GM23338 (cell line): ENCODE measurements at regions not wholly inside any gene's neighbourhood (a gene's known extent, or its start where the extent isn't known, plus 50 kb on each side); places are given as distances from the start of the nearest gene placed in this dataset.
A peak's percentile ranks its signal among the peaks of the same experiment; 100 is the strongest.

ENCODE experiments used
- ATAC-seq: fragments of 200-7000 bp; cut with Tn5 transposase; 3 replicates; pipeline ENCODE4 v1.9.1; 2020
- DNase-seq: peaks from one replicate; pipeline ENCODE4 v3.0.0-alpha.2; 2015; ENCODE audit warnings: low spot score
- H2AFZ ChIP-seq: fragments of 200-600 bp; sonication (generic); 2 replicates; pipeline ENCODE4 v1.8.0; 2016; ENCODE audit warnings: antibody characterized with exemption, mild to moderate bottlenecking, moderate library complexity
- H3F3A ChIP-seq: fragments of 200-600 bp; sonication (generic); replicated peaks from 2 replicates; pipeline ENCODE4 v1.8.0; 2017; ENCODE audit warnings: antibody characterized with exemption, mixed run types, low read depth
- H3K27ac ChIP-seq: fragments of 200-600 bp; sonication (generic); 2 replicates; pipeline ENCODE4 v1.6.1; 2016; ENCODE audit warnings: low read depth
- H3K27me3 ChIP-seq: fragments of 200-600 bp; sonication (generic); 2 replicates; pipeline ENCODE4 v1.8.0; 2016; ENCODE audit warnings: mild to moderate bottlenecking, mixed run types, moderate library complexity; ENCODE audit not compliant: insufficient read depth
- H3K36me3 ChIP-seq: fragments of 200-600 bp; sonication (generic); 2 replicates; pipeline ENCODE4 v1.8.0; 2016; ENCODE audit warnings: mild to moderate bottlenecking; ENCODE audit not compliant: insufficient read depth
- H3K4me1 ChIP-seq: fragments of 200-600 bp; sonication (generic); 2 replicates; pipeline ENCODE4 v1.8.0; 2016; ENCODE audit warnings: mild to moderate bottlenecking, moderate library complexity; ENCODE audit not compliant: insufficient read depth
- H3K4me2 ChIP-seq: fragments of 200-600 bp; sonication (generic); 2 replicates; pipeline ENCODE4 v1.7.1; 2017; ENCODE audit warnings: mixed run types
- H3K4me3 ChIP-seq: fragments of 200-600 bp; sonication (generic); 2 replicates; pipeline ENCODE4 v1.6.1; 2016; ENCODE audit warnings: mixed run types
- H3K79me2 ChIP-seq: fragments of 200-600 bp; sonication (generic); replicated peaks from 2 replicates; pipeline ENCODE4 v1.8.0; 2017; ENCODE audit warnings: mild to moderate bottlenecking; ENCODE audit not compliant: insufficient read depth
- H3K9me2 ChIP-seq: fragments of 200-600 bp; sonication (generic); 2 replicates; pipeline ENCODE4 v1.8.0; 2017; ENCODE audit not compliant: insufficient read depth
- H4K20me1 ChIP-seq: fragments of 200-600 bp; sonication (generic); replicated peaks from 2 replicates; pipeline ENCODE4 v1.8.0; 2017; ENCODE audit warnings: mild to moderate bottlenecking; ENCODE audit not compliant: insufficient read depth
- H3K27ac Mint-ChIP-seq: 2 replicates; pipeline ENCODE4 v1.8.0; 2020; ENCODE audit warnings: inconsistent platforms, mild to moderate bottlenecking, moderate library complexity, mixed read lengths
- H3K27me3 Mint-ChIP-seq: 3 replicates; pipeline ENCODE4 v1.8.0; 2022; ENCODE audit warnings: low read depth, mild to moderate bottlenecking, moderate library complexity, mixed read lengths, inconsistent platforms; ENCODE audit not compliant: insufficient read depth, poor library complexity
- H3K36me3 Mint-ChIP-seq: 3 replicates; pipeline ENCODE4 v1.8.0; 2021; ENCODE audit warnings: low read depth, mild to moderate bottlenecking, inconsistent platforms, moderate library complexity, mixed read lengths
- H3K4me1 Mint-ChIP-seq: 3 replicates; pipeline ENCODE4 v1.8.0; 2020; ENCODE audit warnings: mild to moderate bottlenecking, inconsistent platforms, mixed read lengths
- H3K4me3 Mint-ChIP-seq: 3 replicates; pipeline ENCODE4 v1.8.0; 2021; ENCODE audit warnings: moderate library complexity, mild to moderate bottlenecking, inconsistent platforms, mixed read lengths
- H3K9me3 Mint-ChIP-seq: 3 replicates; pipeline ENCODE4 v1.8.0; 2020; ENCODE audit warnings: moderate library complexity, mild to moderate bottlenecking, inconsistent platforms, mixed read lengths
- EZH2phosphoT487 ChIP-seq: fragments of 200-600 bp; sonication (generic); IDR thresholded peaks from one replicate; pipeline ENCODE4 v1.8.1; 2018; ENCODE audit warnings: antibody characterized with exemption; ENCODE audit not compliant: unreplicated experiment
- JUNB ChIP-seq: IDR thresholded peaks from one replicate; pipeline ENCODE4 v1.6.1; 2016; ENCODE audit warnings: antibody characterized with exemption; ENCODE audit not compliant: unreplicated experiment
- NANOG ChIP-seq: IDR thresholded peaks from 2 replicates; pipeline ENCODE4 v1.6.1; 2016; ENCODE audit warnings: antibody characterized with exemption, borderline replicate concordance
- ZNF331 ChIP-seq: fragments of 250-450 bp; sonication (Bioruptor Pico); IDR thresholded peaks from 2 replicates; pipeline ENCODE4 v1.5.0; 2020; ENCODE audit warnings: low read depth, mild to moderate bottlenecking, moderate library complexity
- TF ChIP-seq, protein P1 (sequence below): fragments of 250-450 bp; sonication (Bioruptor Pico); IDR thresholded peaks from 2 replicates; pipeline ENCODE4 v1.5.0; 2020; ENCODE audit warnings: mild to moderate bottlenecking, moderate library complexity

DNA sequence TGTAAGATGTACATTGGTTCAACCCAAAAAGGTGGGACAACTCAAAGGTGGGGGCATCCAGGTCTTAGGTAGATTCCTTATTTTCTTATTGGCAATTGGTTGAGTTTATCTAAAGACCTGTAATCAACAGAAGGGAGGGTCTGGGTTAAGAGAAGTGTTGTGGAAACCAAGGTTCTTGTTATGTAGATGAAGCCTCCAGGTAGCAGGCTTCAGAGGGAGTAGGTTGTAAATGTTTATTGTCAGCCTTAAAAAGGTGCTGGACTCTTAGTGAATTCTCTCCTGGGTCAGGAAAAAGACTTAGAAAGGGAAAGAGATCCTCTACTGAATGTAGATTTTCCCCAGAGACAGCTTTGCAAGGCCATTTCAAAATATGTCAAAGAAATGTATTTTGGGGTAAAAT lies 125.3 kb upstream of the NDUFV2 start:
- Histone ChIP-seq H3K4me2 (0 out of 2 replicates have a peak overlapping the region, but pooled peaks have one; percentile 22), H3K36me3 (no peaks in the 10 kb centered on the region), H3K9me2 (peaks cover 6% of the 10 kb centered on the region), H3K79me2 (no peaks in the 10 kb centered on the region), H2AFZ (no peak overlapping the region), H3K4me1 (peaks cover 30% of the 10 kb centered on the region), H3F3A (0 out of 2 replicates have a peak, but pooled peaks cover 5% of the 10 kb centered on the region), H4K20me1 (no peaks in the 10 kb centered on the region), H3K4me3 (no peak overlapping the region), H3K27ac (peak overlapping the region; percentile 52), H3K27me3 (no peaks in the 10 kb centered on the region)
- ATAC-seq (peak; percentile 84), DNase-seq (peak; percentile 30)
- H3K4me1 Mint-ChIP-seq = peaks cover 28% of the 10 kb centered on the region
- H3K27ac Mint-ChIP-seq = no peak overlapping the region
- no peak for TF ChIP-seq ZNF331 (CRISPR knock-in tag)
- TF ChIP-seq JUNB = no peak
- TF ChIP-seq NANOG = no peak
- TF ChIP-seq, protein P1, sequence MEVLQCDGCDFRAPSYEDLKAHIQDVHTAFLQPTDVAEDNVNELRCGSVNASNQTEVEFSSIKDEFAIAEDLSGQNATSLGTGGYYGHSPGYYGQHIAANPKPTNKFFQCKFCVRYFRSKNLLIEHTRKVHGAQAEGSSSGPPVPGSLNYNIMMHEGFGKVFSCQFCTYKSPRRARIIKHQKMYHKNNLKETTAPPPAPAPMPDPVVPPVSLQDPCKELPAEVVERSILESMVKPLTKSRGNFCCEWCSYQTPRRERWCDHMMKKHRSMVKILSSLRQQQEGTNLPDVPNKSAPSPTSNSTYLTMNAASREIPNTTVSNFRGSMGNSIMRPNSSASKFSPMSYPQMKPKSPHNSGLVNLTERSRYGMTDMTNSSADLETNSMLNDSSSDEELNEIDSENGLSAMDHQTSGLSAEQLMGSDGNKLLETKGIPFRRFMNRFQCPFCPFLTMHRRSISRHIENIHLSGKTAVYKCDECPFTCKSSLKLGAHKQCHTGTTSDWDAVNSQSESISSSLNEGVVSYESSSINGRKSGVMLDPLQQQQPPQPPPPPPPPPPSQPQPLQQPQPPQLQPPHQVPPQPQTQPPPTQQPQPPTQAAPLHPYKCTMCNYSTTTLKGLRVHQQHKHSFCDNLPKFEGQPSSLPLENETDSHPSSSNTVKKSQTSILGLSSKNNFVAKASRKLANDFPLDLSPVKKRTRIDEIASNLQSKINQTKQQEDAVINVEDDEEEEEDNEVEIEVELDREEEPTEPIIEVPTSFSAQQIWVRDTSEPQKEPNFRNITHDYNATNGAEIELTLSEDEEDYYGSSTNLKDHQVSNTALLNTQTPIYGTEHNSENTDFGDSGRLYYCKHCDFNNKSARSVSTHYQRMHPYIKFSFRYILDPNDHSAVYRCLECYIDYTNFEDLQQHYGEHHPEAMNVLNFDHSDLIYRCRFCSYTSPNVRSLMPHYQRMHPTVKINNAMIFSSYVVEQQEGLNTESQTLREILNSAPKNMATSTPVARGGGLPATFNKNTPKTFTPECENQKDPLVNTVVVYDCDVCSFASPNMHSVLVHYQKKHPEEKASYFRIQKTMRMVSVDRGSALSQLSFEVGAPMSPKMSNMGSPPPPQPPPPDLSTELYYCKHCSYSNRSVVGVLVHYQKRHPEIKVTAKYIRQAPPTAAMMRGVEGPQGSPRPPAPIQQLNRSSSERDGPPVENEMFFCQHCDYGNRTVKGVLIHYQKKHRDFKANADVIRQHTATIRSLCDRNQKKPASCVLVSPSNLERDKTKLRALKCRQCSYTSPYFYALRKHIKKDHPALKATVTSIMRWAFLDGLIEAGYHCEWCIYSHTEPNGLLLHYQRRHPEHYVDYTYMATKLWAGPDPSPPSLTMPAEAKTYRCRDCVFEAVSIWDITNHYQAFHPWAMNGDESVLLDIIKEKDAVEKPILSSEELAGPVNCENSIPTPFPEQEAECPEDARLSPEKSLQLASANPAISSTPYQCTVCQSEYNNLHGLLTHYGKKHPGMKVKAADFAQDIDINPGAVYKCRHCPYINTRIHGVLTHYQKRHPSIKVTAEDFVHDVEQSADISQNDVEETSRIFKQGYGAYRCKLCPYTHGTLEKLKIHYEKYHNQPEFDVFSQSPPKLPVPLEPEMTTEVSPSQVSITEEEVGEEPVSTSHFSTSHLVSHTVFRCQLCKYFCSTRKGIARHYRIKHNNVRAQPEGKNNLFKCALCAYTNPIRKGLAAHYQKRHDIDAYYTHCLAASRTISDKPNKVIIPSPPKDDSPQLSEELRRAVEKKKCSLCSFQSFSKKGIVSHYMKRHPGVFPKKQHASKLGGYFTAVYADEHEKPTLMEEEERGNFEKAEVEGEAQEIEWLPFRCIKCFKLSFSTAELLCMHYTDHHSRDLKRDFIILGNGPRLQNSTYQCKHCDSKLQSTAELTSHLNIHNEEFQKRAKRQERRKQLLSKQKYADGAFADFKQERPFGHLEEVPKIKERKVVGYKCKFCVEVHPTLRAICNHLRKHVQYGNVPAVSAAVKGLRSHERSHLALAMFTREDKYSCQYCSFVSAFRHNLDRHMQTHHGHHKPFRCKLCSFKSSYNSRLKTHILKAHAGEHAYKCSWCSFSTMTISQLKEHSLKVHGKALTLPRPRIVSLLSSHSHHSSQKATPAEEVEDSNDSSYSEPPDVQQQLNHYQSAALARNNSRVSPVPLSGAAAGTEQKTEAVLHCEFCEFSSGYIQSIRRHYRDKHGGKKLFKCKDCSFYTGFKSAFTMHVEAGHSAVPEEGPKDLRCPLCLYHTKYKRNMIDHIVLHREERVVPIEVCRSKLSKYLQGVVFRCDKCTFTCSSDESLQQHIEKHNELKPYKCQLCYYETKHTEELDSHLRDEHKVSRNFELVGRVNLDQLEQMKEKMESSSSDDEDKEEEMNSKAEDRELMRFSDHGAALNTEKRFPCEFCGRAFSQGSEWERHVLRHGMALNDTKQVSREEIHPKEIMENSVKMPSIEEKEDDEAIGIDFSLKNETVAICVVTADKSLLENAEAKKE = peak; percentile 12; the same call in 1 of the 2 replicates
- no peaks in the 10 kb centered on the region for H3K36me3 Mint-ChIP-seq
- H3K9me3 Mint-ChIP-seq = peaks cover 13% of the 10 kb centered on the region
- H3K4me3 Mint-ChIP-seq = no peak overlapping the region
- H3K27me3 Mint-ChIP-seq = no peaks in the 10 kb centered on the region

DNA sequence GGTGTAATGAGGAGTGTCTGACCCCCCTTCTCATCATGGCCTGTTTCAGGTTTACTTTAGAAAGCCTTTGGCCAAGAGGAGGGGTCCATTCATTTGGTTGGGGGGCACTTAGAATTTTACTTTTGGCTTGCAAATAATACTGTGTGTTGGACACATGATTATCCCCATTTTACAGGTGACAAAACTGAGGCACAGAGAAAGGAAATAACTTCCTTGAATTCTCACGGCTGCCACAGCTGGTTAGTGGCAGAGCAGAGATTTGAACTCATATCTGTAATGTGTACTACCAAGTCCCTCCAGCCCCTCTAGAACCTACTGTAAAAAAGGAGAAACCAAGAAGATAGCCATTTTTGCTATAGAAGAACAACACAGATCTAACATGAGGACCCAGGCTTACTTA lies 124.8 kb upstream of the NDUFV2 start:
- H3K27me3 ChIP-seq = no peaks in the 10 kb centered on the region
- no peak for DNase-seq
- TF ChIP-seq NANOG (no peak), EZH2phosphoT487 (no peak)

More for the DNA sequence above, 124.8 kb upstream of the NDUFV2 start:
- H3K4me1 ChIP-seq = peaks cover 29% of the 10 kb centered on the region
- no peaks in the 10 kb centered on the region for H3K36me3 ChIP-seq
- no peaks in the 10 kb centered on the region for H4K20me1 ChIP-seq
- H3K9me2 ChIP-seq = peaks cover 6% of the 10 kb centered on the region
- H2AFZ ChIP-seq = no peak overlapping the region
- no peak overlapping the region for H3K4me3 ChIP-seq
- Mint-ChIP-seq H3K36me3 (no peaks in the 10 kb centered on the region), H3K4me3 (no peak overlapping the region; the same call in 2 of the 3 replicates), H3K27ac (0 out of 2 replicates have a peak overlapping the region, but pooled peaks have one; percentile 19), H3K9me3 (peaks cover 13% of the 10 kb centered on the region), H3K4me1 (peaks cover 28% of the 10 kb centered on the region), H3K27me3 (no peaks in the 10 kb centered on the region)
- H3K4me2 ChIP-seq = no peak overlapping the region
- no peaks in the 10 kb centered on the region for H3K79me2 ChIP-seq
- peak overlapping the region; percentile 52; the same call in 1 of the 2 replicates for H3K27ac ChIP-seq
- no peak for ATAC-seq
- 0 out of 2 replicates have a peak, but pooled peaks cover 5% of the 10 kb centered on the region for H3F3A ChIP-seq
